HAP-1 (cell line): ENCODE measurements at regions not wholly inside any gene's neighbourhood (a gene's known extent, or its start where the extent isn't known, plus 50 kb on each side); places are given as distances from the start of the nearest gene placed in this dataset.

ENCODE experiments used
- DNase-seq, 2 experiments: peaks; one replicate each; pipeline ENCODE4 v3.0.0-alpha.2; 2016 to 2020; ENCODE audit warnings: low spot score in 2 of 2
- H3K27me3 ChIP-seq: fragments of 250-450 bp; sonication (Bioruptor Pico); 2 replicates; pipeline ENCODE4 v1.5.1; 2020; ENCODE audit warnings: low read depth, mild to moderate bottlenecking, moderate library complexity
- H3K36me3 ChIP-seq: fragments of 250-450 bp; sonication (Bioruptor Pico); replicated peaks from 2 replicates; pipeline ENCODE4 v1.5.1; 2020; ENCODE audit warnings: mild to moderate bottlenecking
- H3K4me1 ChIP-seq: fragments of 250-450 bp; sonication (Bioruptor Pico); 2 replicates; pipeline ENCODE4 v1.5.1; 2020; ENCODE audit warnings: mild to moderate bottlenecking
- H3K4me3 ChIP-seq: fragments of 250-450 bp; sonication (Bioruptor Pico); 2 replicates; pipeline ENCODE4 v1.5.1; 2020; ENCODE audit warnings: mild to moderate bottlenecking, moderate library complexity
- H3K9me3 ChIP-seq: fragments of 250-450 bp; sonication (Bioruptor Pico); 2 replicates; pipeline ENCODE4 v1.5.1; 2020; ENCODE audit warnings: mild to moderate bottlenecking, moderate library complexity
- in situ Hi-C: fragments of 300-500 bp; cut with MboI; formaldehyde crosslinking; loops from 3 replicates; pipeline ENCODE4 v1.14.3; 2020; ENCODE audit warnings: low sequenced_read_pairs, inconsistent platforms, mixed read lengths

DNA sequence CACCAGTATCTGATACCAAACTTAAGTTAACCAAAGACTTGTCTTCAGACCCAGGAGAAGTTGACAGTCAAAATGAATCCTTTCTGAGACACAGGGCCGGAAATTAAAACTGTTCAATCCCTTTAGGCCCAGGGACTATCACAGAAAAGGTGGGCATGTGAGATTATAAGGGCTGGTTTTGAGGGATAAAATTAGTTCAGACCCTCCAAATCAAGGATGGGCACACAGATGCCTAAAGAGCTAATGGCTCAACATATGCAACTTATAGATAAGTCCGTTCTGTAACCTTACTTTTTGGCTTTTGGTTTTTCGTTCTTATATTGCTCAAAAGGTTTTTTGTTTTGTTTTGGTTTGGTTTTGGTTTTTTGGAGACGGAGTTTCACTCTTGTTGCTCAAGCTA, 129.6 kb upstream of the ABCA1 start:
- no peak for DNase-seq
- H3K27me3 ChIP-seq: no peaks in the 10 kb centered on the region
- H3K36me3 ChIP-seq: no peaks in the 10 kb centered on the region
- in situ Hi-C loops: no loop called here
- H3K9me3 ChIP-seq: no peaks in the 10 kb centered on the region; the same call in 1 of the 2 replicates
- H3K4me1 ChIP-seq: no peaks in the 10 kb centered on the region
- H3K4me3 ChIP-seq: no peak overlapping the region

DNA sequence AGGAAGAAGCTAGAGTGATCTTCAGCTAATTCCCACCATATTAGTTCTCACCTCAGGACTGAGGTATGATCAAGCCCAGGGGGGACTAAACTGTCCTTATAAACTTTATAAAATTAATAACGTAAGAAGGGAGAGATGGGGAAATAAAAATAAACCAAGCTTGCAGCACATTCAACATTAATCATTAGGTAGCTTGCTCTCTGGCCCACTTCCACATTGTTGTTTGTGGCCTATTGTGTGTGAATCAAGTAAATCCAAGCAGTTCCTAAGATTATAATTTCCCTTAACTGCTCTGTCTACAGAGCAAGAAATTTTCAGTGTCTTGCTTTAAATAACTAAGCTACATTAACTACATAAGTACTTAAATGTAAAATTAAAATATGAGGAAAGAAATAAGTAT, 131.3 kb upstream of the ABCA1 start:
- in situ Hi-C loops: no loop called here

DNA sequence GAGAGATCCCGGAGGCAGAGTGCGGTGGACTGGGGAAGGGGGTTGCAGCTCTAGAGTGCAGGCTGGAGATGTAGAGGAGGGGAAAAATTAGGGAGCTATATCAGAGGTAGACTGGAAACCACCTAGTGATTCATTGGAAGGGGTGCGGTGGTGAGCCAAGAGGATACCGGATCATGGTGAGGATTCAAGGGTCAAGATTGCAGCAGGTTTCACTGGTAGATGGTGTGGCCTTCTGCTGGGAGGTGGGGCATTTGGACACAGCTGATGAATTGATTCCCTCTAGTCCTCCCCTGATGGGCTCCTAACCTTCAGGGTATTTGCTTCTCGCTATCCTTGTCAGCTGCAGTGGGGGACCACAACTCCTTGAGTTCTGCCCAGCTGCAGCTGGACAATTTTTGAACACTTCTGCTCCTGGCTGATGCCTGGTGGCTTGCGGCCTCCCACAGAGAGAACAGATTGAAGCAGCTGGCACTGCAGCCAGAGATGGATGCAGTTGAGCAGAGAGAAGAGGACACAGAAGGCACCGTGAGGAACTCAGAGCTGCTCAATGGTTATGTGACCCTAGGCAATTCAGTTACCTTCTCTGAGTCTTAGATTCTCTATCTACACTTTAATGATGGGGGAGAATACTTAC, 134.4 kb upstream of the ABCA1 start:
- peaks cover 11% of the 10 kb centered on the region for H3K4me1 ChIP-seq

More for the DNA sequence above, 131.3 kb upstream of the ABCA1 start:
- no peaks in the 10 kb centered on the region for H3K9me3 ChIP-seq
- H3K27me3 ChIP-seq: no peaks in the 10 kb centered on the region
- H3K36me3 ChIP-seq: no peaks in the 10 kb centered on the region
- H3K4me3 ChIP-seq: no peak overlapping the region
- DNase-seq: no peak
- H3K4me1 ChIP-seq: peaks cover 2% of the 10 kb centered on the region

GRCh38 chr9:105064248-105065097, 136.5 kb upstream of the ABCA1 start:
- Histone ChIP-seq H3K36me3 (no peaks in the 10 kb centered on the region), H3K27me3 (no peaks in the 10 kb centered on the region), H3K4me3 (no peak overlapping the region), H3K4me1 (peaks cover 13% of the 10 kb centered on the region), H3K9me3 (no peaks in the 10 kb centered on the region)
- in situ Hi-C loops: no loop called here
- peak; percentile 42 to 73 for DNase-seq

More for the DNA sequence above, 134.4 kb upstream of the ABCA1 start:
- no peaks in the 10 kb centered on the region for H3K27me3 ChIP-seq
- DNase-seq: no peak
- H3K36me3 ChIP-seq: no peaks in the 10 kb centered on the region
- no peaks in the 10 kb centered on the region for H3K9me3 ChIP-seq
- no peak overlapping the region for H3K4me3 ChIP-seq
- in situ Hi-C loops: no loop called here

DNA sequence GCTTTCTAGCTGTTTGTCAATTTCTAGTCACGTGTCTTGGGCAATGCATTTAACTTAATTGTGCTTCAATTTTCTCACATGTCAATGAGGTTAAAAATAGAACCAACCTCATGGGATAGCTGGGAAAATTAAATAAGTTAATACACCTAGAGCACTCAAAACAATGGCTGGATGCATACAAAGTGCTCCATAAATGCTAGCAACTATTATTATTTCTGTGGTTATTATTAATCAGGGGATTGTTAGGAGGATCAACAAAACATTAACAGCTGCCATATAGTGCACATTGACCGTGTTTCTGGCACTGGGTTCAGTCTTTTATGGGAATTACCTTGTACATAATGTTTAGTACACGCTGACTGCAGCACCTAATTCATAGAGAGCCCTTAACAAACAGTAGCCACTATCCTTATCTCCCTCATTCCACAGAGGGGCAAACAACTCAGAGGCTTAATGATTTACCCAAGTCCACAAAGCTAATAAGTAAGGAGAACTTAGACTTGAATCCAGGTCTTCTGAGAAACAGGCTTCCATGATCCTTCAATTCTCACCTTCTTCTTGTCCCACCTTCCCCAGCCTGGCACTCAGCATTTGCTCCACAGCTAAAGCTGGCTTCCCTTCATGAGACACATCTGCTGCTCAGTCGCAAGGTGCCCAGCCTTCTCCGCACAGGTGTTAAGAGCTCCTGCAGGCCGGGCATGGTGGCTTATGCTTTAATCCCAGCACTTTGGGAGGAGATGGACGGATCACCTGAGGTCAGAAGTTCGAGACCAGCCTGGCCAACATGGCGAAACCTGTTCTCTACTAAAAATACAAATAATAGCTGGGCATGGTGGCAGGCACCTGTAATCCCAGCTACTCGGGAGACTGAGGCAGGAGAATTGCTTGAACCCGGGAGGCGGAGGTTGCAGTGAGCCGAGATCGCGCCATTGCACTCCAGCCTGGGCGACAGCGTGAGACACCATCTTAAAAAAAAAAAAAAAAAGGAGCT, 137.4 kb upstream of the ABCA1 start:
- no peaks in the 10 kb centered on the region for H3K27me3 ChIP-seq
- peaks cover 20% of the 10 kb centered on the region for H3K4me1 ChIP-seq
- no peak overlapping the region for H3K4me3 ChIP-seq
- no peaks in the 10 kb centered on the region for H3K9me3 ChIP-seq
- H3K36me3 ChIP-seq: no peaks in the 10 kb centered on the region
- DNase-seq: no peak
- in situ Hi-C loops: no loop called here

- in situ Hi-C loops: no loop called here
- Histone ChIP-seq H3K27me3 (no peaks in the 10 kb centered on the region), H3K4me3 (no peak overlapping the region), H3K36me3 (no peaks in the 10 kb centered on the region), H3K9me3 (no peaks in the 10 kb centered on the region), H3K4me1 (peaks cover 20% of the 10 kb centered on the region)
- DNase-seq: no peak
These were observed 138.4 kb upstream of the ABCA1 start for GRCh38 chr9:105066275-105066865.

- H3K27me3 ChIP-seq: no peaks in the 10 kb centered on the region
- H3K9me3 ChIP-seq: no peaks in the 10 kb centered on the region
- peaks cover 20% of the 10 kb centered on the region for H3K4me1 ChIP-seq
- in situ Hi-C loops: no loop called here
- H3K36me3 ChIP-seq: no peaks in the 10 kb centered on the region
- DNase-seq: no peak
- no peak overlapping the region for H3K4me3 ChIP-seq
These were observed 140.1 kb upstream of the ABCA1 start for GRCh38 chr9:105067895-105068580.

DNA sequence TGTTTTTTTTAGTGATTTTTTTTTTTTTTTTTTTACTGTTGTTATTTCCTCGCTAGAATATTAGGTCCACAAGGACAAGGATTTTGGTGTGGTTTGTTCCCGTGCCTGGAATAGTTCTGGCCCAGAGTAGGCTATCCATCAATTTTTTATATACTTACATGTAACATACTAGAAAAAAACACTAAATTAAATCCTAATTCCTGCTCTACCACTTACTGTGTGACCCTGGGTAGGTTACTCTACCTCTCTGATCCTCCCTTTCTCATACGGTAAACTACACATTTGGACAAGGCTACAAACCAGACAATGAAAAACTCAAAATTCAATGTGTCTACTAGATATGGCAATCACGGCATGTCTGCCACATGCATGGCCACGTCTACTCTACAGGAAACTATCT, 141.3 kb upstream of the ABCA1 start:
- no peak for DNase-seq
- Histone ChIP-seq H3K9me3 (no peaks in the 10 kb centered on the region), H3K27me3 (no peaks in the 10 kb centered on the region), H3K4me3 (no peak overlapping the region), H3K36me3 (no peaks in the 10 kb centered on the region), H3K4me1 (peaks cover 18% of the 10 kb centered on the region)
- in situ Hi-C loops: no loop called here

- H3K4me1 ChIP-seq: peaks cover 14% of the 10 kb centered on the region
- H3K9me3 ChIP-seq: no peaks in the 10 kb centered on the region
- no peaks in the 10 kb centered on the region for H3K27me3 ChIP-seq
- in situ Hi-C loops: no loop called here
- H3K4me3 ChIP-seq: no peak overlapping the region
- H3K36me3 ChIP-seq: no peaks in the 10 kb centered on the region
- DNase-seq: peak; percentile 59 to 72
These were observed 141.7 kb upstream of the ABCA1 start for GRCh38 chr9:105069696-105070095.

DNA sequence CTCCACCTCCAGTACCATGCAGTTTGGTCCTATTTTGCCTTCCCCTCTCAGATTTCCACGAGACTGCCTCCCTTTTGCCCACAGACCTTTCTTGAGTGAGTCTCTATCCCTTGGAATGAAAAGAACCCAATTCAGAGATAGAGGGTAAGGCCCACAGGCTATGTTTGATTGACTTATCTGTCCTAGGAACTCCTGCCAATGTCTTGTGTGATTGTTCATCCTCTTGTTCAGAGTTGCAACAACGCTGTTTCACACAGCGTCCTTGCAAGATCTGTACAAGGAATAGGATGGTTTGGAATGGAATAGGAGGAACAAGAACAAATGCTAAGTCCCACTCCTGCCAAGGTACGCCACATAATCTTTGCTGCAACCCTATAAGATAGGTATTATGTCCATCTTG, 142.2 kb upstream of the ABCA1 start:
- in situ Hi-C loops: no loop called here

GRCh38 chr9:105072476-105072875, 144.5 kb upstream of the ABCA1 start:
- no peak overlapping the region for H3K4me3 ChIP-seq
- H3K36me3 ChIP-seq: no peaks in the 10 kb centered on the region
- no peak for DNase-seq
- in situ Hi-C loops: no loop called here
- no peaks in the 10 kb centered on the region for H3K27me3 ChIP-seq
- H3K4me1 ChIP-seq: peaks cover 8% of the 10 kb centered on the region
- no peaks in the 10 kb centered on the region for H3K9me3 ChIP-seq

More for the DNA sequence above, 142.2 kb upstream of the ABCA1 start:
- H3K36me3 ChIP-seq: no peaks in the 10 kb centered on the region
- no peak for DNase-seq
- peaks cover 9% of the 10 kb centered on the region for H3K4me1 ChIP-seq
- no peaks in the 10 kb centered on the region for H3K27me3 ChIP-seq
- H3K4me3 ChIP-seq: no peak overlapping the region
- H3K9me3 ChIP-seq: no peaks in the 10 kb centered on the region

- Histone ChIP-seq H3K4me1 (peaks cover 8% of the 10 kb centered on the region), H3K36me3 (no peaks in the 10 kb centered on the region), H3K9me3 (no peaks in the 10 kb centered on the region), H3K27me3 (no peaks in the 10 kb centered on the region), H3K4me3 (no peak overlapping the region)
- in situ Hi-C loops: no loop called here
- DNase-seq: no peak
These were observed 145.2 kb upstream of the ABCA1 start for GRCh38 chr9:105073147-105073546.

DNA sequence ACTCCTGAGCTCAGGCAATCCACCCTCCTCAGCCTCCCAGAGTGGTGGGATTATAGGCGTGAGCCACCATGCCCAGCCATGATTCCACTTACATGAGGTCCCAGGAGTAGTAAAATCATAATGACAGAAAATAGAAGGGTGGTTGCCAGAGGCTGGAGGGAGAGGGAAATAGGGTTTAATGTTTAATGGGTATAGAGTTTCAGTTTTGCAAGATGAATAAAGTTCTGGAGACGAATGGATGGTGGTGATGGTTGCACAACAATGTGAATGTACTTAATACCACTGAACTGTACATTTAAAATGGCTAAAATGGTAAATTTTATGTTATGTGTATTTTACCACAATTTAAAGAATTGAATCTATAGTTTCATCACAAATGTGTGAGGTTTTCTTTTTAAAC, 146.5 kb upstream of the ABCA1 start:
- no peak for DNase-seq
- in situ Hi-C loops: no loop called here
- Histone ChIP-seq H3K9me3 (no peaks in the 10 kb centered on the region), H3K27me3 (no peaks in the 10 kb centered on the region), H3K36me3 (no peaks in the 10 kb centered on the region), H3K4me3 (no peak overlapping the region), H3K4me1 (peaks cover 7% of the 10 kb centered on the region)
